ENCODE measurements at regions not wholly inside any gene's neighbourhood (a gene's known extent, or its start where the extent isn't known, plus 50 kb on each side); places are given as distances from the start of the nearest gene placed in this dataset.

GRCh38 chr5:18264126-18264882 lies 630.0 kb downstream of the TAF11L14 start:
- no peaks in the 10 kb centered on the region for H3K27me3 Mint-ChIP-seq (ENCODE audit: insufficient read depth)
- H3K9me3 Mint-ChIP-seq, result no peaks in the 10 kb centered on the region; the same call in none of the 2 replicates
- H3K4me1 Mint-ChIP-seq (ENCODE audit: low read depth), result no peaks in the 10 kb centered on the region
- H3K27ac Mint-ChIP-seq, result no peak overlapping the region
- TF ChIP-seq, protein P1, sequence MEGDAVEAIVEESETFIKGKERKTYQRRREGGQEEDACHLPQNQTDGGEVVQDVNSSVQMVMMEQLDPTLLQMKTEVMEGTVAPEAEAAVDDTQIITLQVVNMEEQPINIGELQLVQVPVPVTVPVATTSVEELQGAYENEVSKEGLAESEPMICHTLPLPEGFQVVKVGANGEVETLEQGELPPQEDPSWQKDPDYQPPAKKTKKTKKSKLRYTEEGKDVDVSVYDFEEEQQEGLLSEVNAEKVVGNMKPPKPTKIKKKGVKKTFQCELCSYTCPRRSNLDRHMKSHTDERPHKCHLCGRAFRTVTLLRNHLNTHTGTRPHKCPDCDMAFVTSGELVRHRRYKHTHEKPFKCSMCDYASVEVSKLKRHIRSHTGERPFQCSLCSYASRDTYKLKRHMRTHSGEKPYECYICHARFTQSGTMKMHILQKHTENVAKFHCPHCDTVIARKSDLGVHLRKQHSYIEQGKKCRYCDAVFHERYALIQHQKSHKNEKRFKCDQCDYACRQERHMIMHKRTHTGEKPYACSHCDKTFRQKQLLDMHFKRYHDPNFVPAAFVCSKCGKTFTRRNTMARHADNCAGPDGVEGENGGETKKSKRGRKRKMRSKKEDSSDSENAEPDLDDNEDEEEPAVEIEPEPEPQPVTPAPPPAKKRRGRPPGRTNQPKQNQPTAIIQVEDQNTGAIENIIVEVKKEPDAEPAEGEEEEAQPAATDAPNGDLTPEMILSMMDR (IDR thresholded peaks at IDR 0.05), result no peak
- no peak overlapping the region for H3K4me3 Mint-ChIP-seq
- no peak for DNase-seq
- H3K36me3 Mint-ChIP-seq (ENCODE audit: low read depth), result no peaks in the 10 kb centered on the region

- H3K4me1 Mint-ChIP-seq (ENCODE audit: low read depth), result no peaks in the 10 kb centered on the region
- DNase-seq, result no peak
- no peaks in the 10 kb centered on the region for H3K36me3 Mint-ChIP-seq (ENCODE audit: low read depth)
- no peaks in the 10 kb centered on the region for H3K27me3 Mint-ChIP-seq (ENCODE audit: insufficient read depth)
- TF ChIP-seq, protein P1 (IDR thresholded peaks at IDR 0.05), result no peak
- no peak overlapping the region for H3K27ac Mint-ChIP-seq
- H3K9me3 Mint-ChIP-seq, result no peaks in the 10 kb centered on the region; the same call in 1 of the 2 replicates
- no peak overlapping the region for H3K4me3 Mint-ChIP-seq
These were observed 636.5 kb downstream of the TAF11L14 start for GRCh38 chr5:18270635-18271338.

DNA sequence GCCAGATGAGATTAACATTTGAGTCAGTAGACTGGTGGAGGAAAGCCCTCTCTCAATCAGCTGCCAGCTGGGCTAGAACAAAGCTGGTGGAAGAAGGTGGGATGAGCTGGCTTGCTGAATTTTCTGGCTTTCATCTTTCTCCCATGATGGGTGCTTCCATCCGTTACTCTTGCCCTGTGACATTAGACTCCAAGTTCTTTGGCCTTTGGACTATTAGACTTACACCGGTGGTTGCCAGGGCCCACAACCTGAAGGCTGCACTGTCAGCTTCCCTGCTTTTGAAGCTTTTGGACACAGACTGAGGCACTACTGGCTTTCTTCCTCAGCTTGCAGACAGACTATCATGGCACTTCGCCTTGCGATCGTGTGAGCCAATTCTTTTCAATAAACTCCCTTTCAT lies 642.7 kb downstream of the TAF11L14 start:
- H3K9me3 Mint-ChIP-seq, result no peaks in the 10 kb centered on the region
- H3K36me3 Mint-ChIP-seq (ENCODE audit: low read depth), result no peaks in the 10 kb centered on the region
- no peak overlapping the region for H3K4me3 Mint-ChIP-seq
- TF ChIP-seq, protein P1 (IDR thresholded peaks at IDR 0.05), result no peak
- 0 out of 2 replicates have a peak, but pooled peaks cover 2% of the 10 kb centered on the region for H3K27me3 Mint-ChIP-seq (ENCODE audit: insufficient read depth)
- H3K4me1 Mint-ChIP-seq (ENCODE audit: low read depth), result no peaks in the 10 kb centered on the region
- no peak overlapping the region for H3K27ac Mint-ChIP-seq
- DNase-seq, result no peak

GRCh38 chr5:18281947-18282581 lies 647.8 kb downstream of the TAF11L14 start:
- H3K4me3 Mint-ChIP-seq, result no peak overlapping the region
- H3K9me3 Mint-ChIP-seq, result no peaks in the 10 kb centered on the region
- H3K27ac Mint-ChIP-seq, result no peak overlapping the region
- TF ChIP-seq, protein P1 (IDR thresholded peaks at IDR 0.05), result peak; percentile 79
- no peaks in the 10 kb centered on the region for H3K4me1 Mint-ChIP-seq (ENCODE audit: low read depth)
- no peaks in the 10 kb centered on the region for H3K36me3 Mint-ChIP-seq (ENCODE audit: low read depth)
- H3K27me3 Mint-ChIP-seq (ENCODE audit: insufficient read depth), result peaks cover 5% of the 10 kb centered on the region
- peak; percentile 51 for DNase-seq

GRCh38 chr5:18285257-18285656 lies 651.0 kb downstream of the TAF11L14 start:
- DNase-seq, result no peak
- H3K27me3 Mint-ChIP-seq (ENCODE audit: insufficient read depth), result peaks cover 3% of the 10 kb centered on the region
- TF ChIP-seq, protein P1 (IDR thresholded peaks at IDR 0.05), result no peak
- H3K9me3 Mint-ChIP-seq, result no peaks in the 10 kb centered on the region
- no peak overlapping the region for H3K4me3 Mint-ChIP-seq
- H3K27ac Mint-ChIP-seq, result no peak overlapping the region
- no peaks in the 10 kb centered on the region for H3K4me1 Mint-ChIP-seq (ENCODE audit: low read depth)
- no peaks in the 10 kb centered on the region for H3K36me3 Mint-ChIP-seq (ENCODE audit: low read depth)
